ENCODE measurements at regions not wholly inside any gene's neighbourhood (a gene's known extent, or its start where the extent isn't known, plus 50 kb on each side); places are given as distances from the start of the nearest gene placed in this dataset.

DNA sequence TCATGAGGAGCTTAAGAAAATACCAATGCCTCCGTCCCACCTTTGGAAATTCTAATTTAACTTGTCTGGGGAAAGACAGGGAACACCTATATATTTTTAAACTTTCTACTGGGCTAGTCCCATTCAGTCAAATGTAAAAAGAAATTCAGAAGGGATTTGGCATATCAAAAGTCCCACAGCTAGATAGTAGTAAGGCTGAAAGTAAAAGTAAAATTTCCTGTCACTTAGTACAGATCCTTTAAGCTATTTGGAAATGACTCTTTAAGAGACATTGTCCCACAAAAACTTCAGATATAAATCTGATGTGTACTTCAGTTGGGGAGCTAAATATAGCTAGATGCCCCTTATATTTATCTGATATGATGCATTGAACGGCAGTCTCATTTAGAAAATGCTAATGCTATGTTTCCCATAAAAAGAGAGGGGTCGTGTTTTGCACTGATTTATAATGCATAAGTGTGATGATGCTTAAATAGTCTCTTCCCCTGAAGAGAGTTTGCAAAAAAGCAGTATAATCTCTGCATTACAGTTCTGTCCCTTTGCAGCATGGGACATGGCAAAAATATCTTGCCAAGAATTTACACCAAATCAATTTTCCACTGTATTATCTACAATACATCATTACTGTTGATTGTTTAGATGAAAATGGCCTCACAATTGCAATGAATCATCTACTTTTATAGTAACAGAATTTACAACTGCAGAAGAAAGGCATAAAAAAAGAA lies 860.8 kb upstream of the MAP3K7 start:
- Histone ChIP-seq H3K4me3 (ENCODE audit: insufficient read length, low read depth) (no peak overlapping the region), H3K27me3 (ENCODE audit: insufficient read depth, insufficient read length) (no peaks in the 10 kb centered on the region), H3K9me3 (ENCODE audit: insufficient read depth, low read length) (no peaks in the 10 kb centered on the region), H3K9ac (ENCODE audit: insufficient read length, low read depth) (no peak overlapping the region), H3K4me1 (ENCODE audit: insufficient read depth, insufficient read length) (no peaks in the 10 kb centered on the region), H3K36me3 (ENCODE audit: insufficient read depth, insufficient read length, low read length) (no peaks in the 10 kb centered on the region)
- no peak for DNase-seq (ENCODE audit: low read depth, low spot score)
- no peak for TF ChIP-seq SUZ12 (IDR thresholded peaks at IDR 0.05; ENCODE audit: extremely low read depth, insufficient read depth, insufficient read length)
- TF ChIP-seq YY1 (IDR thresholded peaks at IDR 0.05; ENCODE audit: insufficient read depth, insufficient read length), result no peak

DNA sequence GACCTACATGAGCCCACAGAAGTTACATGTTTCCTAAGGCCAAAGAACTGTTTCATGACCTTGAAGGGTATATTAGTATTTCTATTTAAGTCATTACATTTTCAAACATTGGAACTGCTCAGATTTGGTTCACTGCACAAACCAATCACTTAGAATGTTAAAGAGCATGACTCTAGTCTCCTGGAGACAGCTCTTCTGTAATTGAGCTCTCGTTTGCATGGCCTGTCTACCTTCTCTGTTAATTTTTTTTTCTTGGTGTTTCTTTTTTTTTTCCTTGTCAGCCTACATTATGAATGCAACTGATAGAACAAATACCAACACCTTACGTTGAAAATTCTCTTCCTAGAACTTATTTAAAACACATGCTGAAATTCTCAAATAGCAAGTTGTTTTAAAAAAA lies 860.2 kb upstream of the MAP3K7 start:
- no peak overlapping the region for H3K9ac ChIP-seq (ENCODE audit: insufficient read length, low read depth)
- no peaks in the 10 kb centered on the region for H3K4me1 ChIP-seq (ENCODE audit: insufficient read depth, insufficient read length)
- TF ChIP-seq ZNF274 (IDR thresholded peaks at IDR 0.05; ENCODE audit: low read depth, low read length) (no peak), SUZ12 (IDR thresholded peaks at IDR 0.05; ENCODE audit: extremely low read depth, insufficient read depth, insufficient read length) (no peak), YY1 (IDR thresholded peaks at IDR 0.05; ENCODE audit: insufficient read depth, insufficient read length) (no peak)
- no peaks in the 10 kb centered on the region for H3K9me3 ChIP-seq (ENCODE audit: insufficient read depth, low read length)
- H3K4me3 ChIP-seq (ENCODE audit: insufficient read length, low read depth), result no peak overlapping the region
- DNase-seq (ENCODE audit: low read depth, low spot score), result no peak
- no peaks in the 10 kb centered on the region for H3K36me3 ChIP-seq (ENCODE audit: insufficient read depth, insufficient read length, low read length)
- no peaks in the 10 kb centered on the region for H3K27me3 ChIP-seq (ENCODE audit: insufficient read depth, insufficient read length)

DNA sequence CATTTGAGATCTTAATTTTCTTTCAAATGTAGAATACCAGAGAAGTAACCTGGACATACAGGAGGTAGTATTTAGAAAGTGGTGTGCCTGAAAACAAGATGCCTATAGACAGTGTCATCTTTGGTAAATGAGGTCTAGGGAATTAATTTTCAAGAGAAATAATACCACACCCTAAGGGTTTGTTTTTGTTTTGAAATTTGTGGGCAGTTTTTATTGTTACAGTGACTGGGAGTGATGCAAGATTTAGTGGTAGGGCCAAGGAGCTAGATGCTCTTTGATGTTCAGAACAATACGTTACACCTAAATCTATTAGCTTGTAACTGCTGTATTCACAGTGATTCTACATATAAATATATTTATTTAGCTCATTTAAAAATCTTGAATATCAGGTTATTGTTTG lies 856.5 kb upstream of the MAP3K7 start:
- DNase-seq (ENCODE audit: low read depth, low spot score), result no peak
- H3K36me3 ChIP-seq (ENCODE audit: insufficient read depth, insufficient read length, low read length), result no peaks in the 10 kb centered on the region
- H3K27me3 ChIP-seq (ENCODE audit: insufficient read depth, insufficient read length), result no peaks in the 10 kb centered on the region
- TF ChIP-seq YY1 (IDR thresholded peaks at IDR 0.05; ENCODE audit: insufficient read depth, insufficient read length), result no peak
- TF ChIP-seq ZNF274 (IDR thresholded peaks at IDR 0.05; ENCODE audit: low read depth, low read length), result no peak
- no peak for TF ChIP-seq SUZ12 (IDR thresholded peaks at IDR 0.05; ENCODE audit: extremely low read depth, insufficient read depth, insufficient read length)
- no peaks in the 10 kb centered on the region for H3K9me3 ChIP-seq (ENCODE audit: insufficient read depth, low read length)
- no peaks in the 10 kb centered on the region for H3K4me1 ChIP-seq (ENCODE audit: insufficient read depth, insufficient read length)
- H3K9ac ChIP-seq (ENCODE audit: insufficient read length, low read depth), result no peak overlapping the region
- no peak overlapping the region for H3K4me3 ChIP-seq (ENCODE audit: insufficient read length, low read depth)

DNA sequence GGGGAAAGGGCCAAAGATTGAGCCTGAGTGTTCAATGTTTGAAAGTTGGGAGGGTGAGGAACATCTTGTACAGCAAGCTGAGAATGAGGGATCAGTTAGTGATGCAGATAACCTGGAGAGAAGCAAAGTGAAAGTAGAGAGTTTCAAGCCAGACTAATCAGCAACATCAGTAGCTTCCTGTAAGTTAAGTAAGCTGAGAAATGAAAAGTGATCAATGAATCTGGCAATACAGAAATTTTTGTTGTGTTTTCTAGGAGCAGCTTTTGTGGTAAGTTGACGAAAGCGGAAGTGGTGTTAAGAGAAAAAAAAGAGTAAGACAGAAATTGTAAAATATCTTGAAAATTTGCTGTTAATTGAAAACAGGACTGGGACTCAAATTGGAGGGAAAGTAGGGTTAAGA lies 855.5 kb upstream of the MAP3K7 start:
- H3K36me3 ChIP-seq (ENCODE audit: insufficient read depth, insufficient read length, low read length), result no peaks in the 10 kb centered on the region
- H3K4me1 ChIP-seq (ENCODE audit: insufficient read depth, insufficient read length), result no peaks in the 10 kb centered on the region
- H3K9ac ChIP-seq (ENCODE audit: insufficient read length, low read depth), result no peak overlapping the region
- no peaks in the 10 kb centered on the region for H3K9me3 ChIP-seq (ENCODE audit: insufficient read depth, low read length)
- no peak for TF ChIP-seq ZNF274 (IDR thresholded peaks at IDR 0.05; ENCODE audit: low read depth, low read length)
- TF ChIP-seq SUZ12 (IDR thresholded peaks at IDR 0.05; ENCODE audit: extremely low read depth, insufficient read depth, insufficient read length), result no peak
- TF ChIP-seq YY1 (IDR thresholded peaks at IDR 0.05; ENCODE audit: insufficient read depth, insufficient read length), result no peak
- H3K27me3 ChIP-seq (ENCODE audit: insufficient read depth, insufficient read length), result no peaks in the 10 kb centered on the region
- DNase-seq (ENCODE audit: low read depth, low spot score), result no peak
- no peak overlapping the region for H3K4me3 ChIP-seq (ENCODE audit: insufficient read length, low read depth)

DNA sequence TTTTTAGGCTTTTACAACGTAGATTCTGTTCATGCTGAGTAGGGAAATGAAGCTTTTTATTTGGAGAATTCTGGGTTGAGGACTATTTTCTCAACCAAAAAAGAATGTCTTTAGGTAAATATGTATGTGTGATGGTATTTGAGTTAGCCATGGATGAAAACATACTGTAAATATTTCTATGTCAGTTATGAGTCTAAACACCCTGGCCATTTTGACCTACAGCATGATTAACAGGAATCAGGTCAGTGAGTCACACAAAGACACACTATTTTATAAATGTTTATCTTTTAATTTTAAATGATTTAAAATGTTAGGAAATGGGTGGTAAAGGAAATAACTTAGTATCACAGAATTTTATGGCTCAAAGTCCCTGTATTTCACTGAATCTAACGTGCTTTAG lies 851.7 kb upstream of the MAP3K7 start:
- Histone ChIP-seq H3K36me3 (ENCODE audit: insufficient read depth, insufficient read length, low read length) (no peaks in the 10 kb centered on the region), H3K4me3 (ENCODE audit: insufficient read length, low read depth) (no peak overlapping the region), H3K9me3 (ENCODE audit: insufficient read depth, low read length) (no peaks in the 10 kb centered on the region), H3K27me3 (ENCODE audit: insufficient read depth, insufficient read length) (no peaks in the 10 kb centered on the region), H3K9ac (ENCODE audit: insufficient read length, low read depth) (no peak overlapping the region), H3K4me1 (ENCODE audit: insufficient read depth, insufficient read length) (no peaks in the 10 kb centered on the region)
- no peak for TF ChIP-seq YY1 (IDR thresholded peaks at IDR 0.05; ENCODE audit: insufficient read depth, insufficient read length)
- TF ChIP-seq SUZ12 (IDR thresholded peaks at IDR 0.05; ENCODE audit: extremely low read depth, insufficient read depth, insufficient read length), result no peak
- TF ChIP-seq ZNF274 (IDR thresholded peaks at IDR 0.05; ENCODE audit: low read depth, low read length), result no peak
- no peak for DNase-seq (ENCODE audit: low read depth, low spot score)

DNA sequence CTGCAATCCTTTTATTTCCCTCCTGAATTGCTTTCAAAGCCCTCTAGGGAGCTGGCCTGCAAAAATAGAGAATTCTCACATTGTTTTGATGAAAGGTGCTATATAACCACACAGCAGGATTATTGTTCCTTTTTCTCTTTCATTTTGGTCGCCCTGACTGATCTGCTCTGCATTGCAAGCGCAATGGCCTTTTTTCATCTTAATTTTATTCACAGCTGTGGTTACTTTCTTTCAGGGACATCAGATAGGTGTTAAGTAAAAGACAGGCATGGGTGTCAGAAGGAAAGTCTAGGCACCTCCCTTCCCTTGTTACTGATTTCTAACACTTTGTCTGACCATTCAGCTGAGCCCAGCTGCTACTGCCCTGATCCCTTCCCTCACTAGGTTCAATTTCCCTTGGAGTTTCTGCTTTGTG lies 850.5 kb upstream of the MAP3K7 start:
- no peak overlapping the region for H3K9ac ChIP-seq (ENCODE audit: insufficient read length, low read depth)
- TF ChIP-seq ZNF274 (IDR thresholded peaks at IDR 0.05; ENCODE audit: low read depth, low read length) (no peak), YY1 (IDR thresholded peaks at IDR 0.05; ENCODE audit: insufficient read depth, insufficient read length) (no peak), SUZ12 (IDR thresholded peaks at IDR 0.05; ENCODE audit: extremely low read depth, insufficient read depth, insufficient read length) (no peak)
- H3K4me1 ChIP-seq (ENCODE audit: insufficient read depth, insufficient read length), result no peaks in the 10 kb centered on the region
- no peak overlapping the region for H3K4me3 ChIP-seq (ENCODE audit: insufficient read length, low read depth)
- H3K36me3 ChIP-seq (ENCODE audit: insufficient read depth, insufficient read length, low read length), result no peaks in the 10 kb centered on the region
- no peaks in the 10 kb centered on the region for H3K9me3 ChIP-seq (ENCODE audit: insufficient read depth, low read length)
- no peaks in the 10 kb centered on the region for H3K27me3 ChIP-seq (ENCODE audit: insufficient read depth, insufficient read length)
- no peak for DNase-seq (ENCODE audit: low read depth, low spot score)

DNA sequence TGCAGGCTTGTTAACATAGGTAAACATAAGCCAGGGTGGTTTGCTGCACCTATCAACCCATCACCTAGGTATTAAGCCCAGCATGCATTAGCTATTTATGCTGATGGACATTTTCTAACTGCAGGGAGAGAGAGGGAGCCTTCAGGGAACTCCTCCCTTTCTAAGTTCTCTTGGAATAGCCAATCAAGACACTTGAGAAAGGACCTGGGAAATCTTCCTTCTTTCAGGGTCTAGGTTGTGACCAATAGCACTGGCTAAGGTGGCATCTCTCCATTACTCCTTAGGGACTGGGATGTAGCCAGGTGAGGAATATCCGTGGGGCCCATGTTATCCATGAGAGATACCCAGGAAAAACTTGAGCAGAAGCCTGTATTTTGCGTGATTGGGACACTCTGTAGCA lies 849.6 kb upstream of the MAP3K7 start:
- no peaks in the 10 kb centered on the region for H3K36me3 ChIP-seq (ENCODE audit: insufficient read depth, insufficient read length, low read length)
- no peak for TF ChIP-seq ZNF274 (IDR thresholded peaks at IDR 0.05; ENCODE audit: low read depth, low read length)
- TF ChIP-seq YY1 (IDR thresholded peaks at IDR 0.05; ENCODE audit: insufficient read depth, insufficient read length), result no peak
- no peak for TF ChIP-seq SUZ12 (IDR thresholded peaks at IDR 0.05; ENCODE audit: extremely low read depth, insufficient read depth, insufficient read length)
- H3K4me3 ChIP-seq (ENCODE audit: insufficient read length, low read depth), result no peak overlapping the region
- no peaks in the 10 kb centered on the region for H3K4me1 ChIP-seq (ENCODE audit: insufficient read depth, insufficient read length)
- no peaks in the 10 kb centered on the region for H3K27me3 ChIP-seq (ENCODE audit: insufficient read depth, insufficient read length)
- H3K9me3 ChIP-seq (ENCODE audit: insufficient read depth, low read length), result no peaks in the 10 kb centered on the region
- H3K9ac ChIP-seq (ENCODE audit: insufficient read length, low read depth), result no peak overlapping the region
- DNase-seq (ENCODE audit: low read depth, low spot score), result no peak
